22Rv1 (cell line): ENCODE measurements at regions not wholly inside any gene's neighbourhood (a gene's known extent, or its start where the extent isn't known, plus 50 kb on each side); places are given as distances from the start of the nearest gene placed in this dataset.

Experiments
- H3K27ac ChIP-seq: fragments of 450-650 bp; 2 replicates; pipeline ENCODE4 v1.5.1; 2017
- CTCF ChIP-seq: fragments of 450-650 bp; IDR thresholded peaks from 2 replicates; pipeline ENCODE4 v1.5.1; 2017; ENCODE audit warnings: mild to moderate bottlenecking
- ZFX ChIP-seq: fragments of 450-650 bp; IDR thresholded peaks from 2 replicates; pipeline ENCODE4 v1.6.1; 2017; ENCODE audit warnings: antibody characterized with exemption, borderline replicate concordance

GRCh38 chr3:20668411-20668810 lies 482.4 kb upstream of the SGO1 start:
- H3K27ac ChIP-seq = no peak overlapping the region
- TF ChIP-seq CTCF (no peak), ZFX (no peak)

DNA sequence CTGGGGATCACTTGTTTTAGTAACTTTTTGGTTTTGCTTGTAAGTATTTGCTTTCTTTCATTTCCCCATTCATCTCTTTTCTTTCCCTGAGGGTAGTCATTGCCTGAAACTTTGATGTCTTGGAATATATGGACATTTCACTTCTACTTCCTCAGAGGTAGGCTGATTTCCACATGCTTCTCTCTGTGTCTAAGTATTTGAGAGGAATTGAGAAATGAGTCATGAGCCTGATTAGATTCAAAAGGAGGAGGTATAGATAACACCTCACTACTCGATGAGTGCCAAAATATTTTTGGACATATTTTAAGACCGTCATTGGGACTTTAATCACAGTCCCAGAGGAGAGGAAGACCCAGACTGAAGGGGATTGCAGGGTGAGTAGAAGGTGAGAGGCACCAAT lies 480.1 kb upstream of the SGO1 start:
- no peak for TF ChIP-seq ZFX
- no peak overlapping the region for H3K27ac ChIP-seq

GRCh38 chr3:20658491-20658890 lies 472.5 kb upstream of the SGO1 start:
- H3K27ac ChIP-seq = no peak overlapping the region
- no peak for TF ChIP-seq CTCF
- no peak for TF ChIP-seq ZFX

- no peak overlapping the region for H3K27ac ChIP-seq
- TF ChIP-seq ZFX (no peak), CTCF (no peak)
Measured at GRCh38 chr3:20657560-20657959, 471.6 kb upstream of the SGO1 start.

DNA sequence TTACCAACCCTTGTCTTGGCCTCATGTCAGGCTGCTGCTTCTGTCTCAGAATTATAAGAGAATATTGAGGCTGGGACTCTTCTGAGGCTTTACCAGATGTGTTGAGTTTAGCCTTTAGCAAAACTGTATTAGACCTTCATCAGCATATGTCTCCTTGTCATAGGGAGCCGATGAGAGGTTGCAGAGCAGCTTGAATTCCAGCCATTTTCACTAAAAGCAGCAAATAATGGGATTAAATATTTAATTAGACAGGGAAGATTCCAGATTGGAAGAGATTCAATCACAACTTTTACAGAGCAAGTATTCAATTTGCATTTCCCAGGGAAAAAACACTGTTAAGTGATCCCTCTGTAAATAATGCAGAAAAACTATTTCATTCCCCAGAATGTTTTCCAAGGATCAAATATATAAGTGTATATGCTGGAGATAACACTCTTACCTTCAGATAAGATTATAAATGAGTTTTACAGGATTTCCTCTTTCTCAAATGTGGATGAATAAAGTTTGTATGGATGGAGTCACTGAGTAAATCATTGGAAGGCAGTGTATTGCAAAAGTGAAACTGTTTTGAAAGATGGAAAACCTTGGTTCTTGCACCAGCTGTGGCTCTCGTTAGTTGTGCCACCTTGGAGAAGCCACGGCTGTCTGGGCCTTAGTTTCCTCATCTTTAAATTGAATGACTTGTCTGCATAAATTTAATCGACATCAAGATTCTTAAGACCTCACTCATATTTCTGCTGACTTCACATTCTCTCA lies 466.4 kb upstream of the SGO1 start:
- no peak overlapping the region for H3K27ac ChIP-seq
- TF ChIP-seq CTCF = no peak
- no peak for TF ChIP-seq ZFX

- no peak for TF ChIP-seq CTCF
- no peak overlapping the region for H3K27ac ChIP-seq
Measured at GRCh38 chr3:20648921-20649381, 462.9 kb upstream of the SGO1 start.

GRCh38 chr3:20648294-20648693 lies 462.3 kb upstream of the SGO1 start:
- H3K27ac ChIP-seq = peak overlapping the region; percentile 12
- no peak for TF ChIP-seq ZFX
- TF ChIP-seq CTCF = no peak

GRCh38 chr3:20646425-20646824 lies 460.4 kb upstream of the SGO1 start:
- H3K27ac ChIP-seq = no peak overlapping the region
- TF ChIP-seq ZFX = no peak
- TF ChIP-seq CTCF = no peak
